GM23338 (cell line): ENCODE measurements at regions not wholly inside any gene's neighbourhood (a gene's known extent, or its start where the extent isn't known, plus 50 kb on each side); places are given as distances from the start of the nearest gene placed in this dataset.

Source experiments
- ATAC-seq: fragments of 200-7000 bp; cut with Tn5 transposase; 3 replicates; pipeline ENCODE4 v1.9.1; 2020
- DNase-seq: peaks from one replicate; pipeline ENCODE4 v3.0.0-alpha.2; 2015; ENCODE audit warnings: low spot score
- H2AFZ ChIP-seq: fragments of 200-600 bp; sonication (generic); 2 replicates; pipeline ENCODE4 v1.8.0; 2016; ENCODE audit warnings: antibody characterized with exemption, mild to moderate bottlenecking, moderate library complexity
- H3F3A ChIP-seq: fragments of 200-600 bp; sonication (generic); replicated peaks from 2 replicates; pipeline ENCODE4 v1.8.0; 2017; ENCODE audit warnings: antibody characterized with exemption, mixed run types, low read depth
- H3K27ac ChIP-seq: fragments of 200-600 bp; sonication (generic); 2 replicates; pipeline ENCODE4 v1.6.1; 2016; ENCODE audit warnings: low read depth
- H3K27me3 ChIP-seq: fragments of 200-600 bp; sonication (generic); 2 replicates; pipeline ENCODE4 v1.8.0; 2016; ENCODE audit warnings: mild to moderate bottlenecking, mixed run types, moderate library complexity; ENCODE audit not compliant: insufficient read depth
- H3K36me3 ChIP-seq: fragments of 200-600 bp; sonication (generic); 2 replicates; pipeline ENCODE4 v1.8.0; 2016; ENCODE audit warnings: mild to moderate bottlenecking; ENCODE audit not compliant: insufficient read depth
- H3K4me1 ChIP-seq: fragments of 200-600 bp; sonication (generic); 2 replicates; pipeline ENCODE4 v1.8.0; 2016; ENCODE audit warnings: mild to moderate bottlenecking, moderate library complexity; ENCODE audit not compliant: insufficient read depth
- H3K4me2 ChIP-seq: fragments of 200-600 bp; sonication (generic); 2 replicates; pipeline ENCODE4 v1.7.1; 2017; ENCODE audit warnings: mixed run types
- H3K4me3 ChIP-seq: fragments of 200-600 bp; sonication (generic); 2 replicates; pipeline ENCODE4 v1.6.1; 2016; ENCODE audit warnings: mixed run types
- H3K79me2 ChIP-seq: fragments of 200-600 bp; sonication (generic); replicated peaks from 2 replicates; pipeline ENCODE4 v1.8.0; 2017; ENCODE audit warnings: mild to moderate bottlenecking; ENCODE audit not compliant: insufficient read depth
- H3K9me2 ChIP-seq: fragments of 200-600 bp; sonication (generic); 2 replicates; pipeline ENCODE4 v1.8.0; 2017; ENCODE audit not compliant: insufficient read depth
- H4K20me1 ChIP-seq: fragments of 200-600 bp; sonication (generic); replicated peaks from 2 replicates; pipeline ENCODE4 v1.8.0; 2017; ENCODE audit warnings: mild to moderate bottlenecking; ENCODE audit not compliant: insufficient read depth
- H3K27ac Mint-ChIP-seq: 2 replicates; pipeline ENCODE4 v1.8.0; 2020; ENCODE audit warnings: inconsistent platforms, mild to moderate bottlenecking, moderate library complexity, mixed read lengths
- H3K27me3 Mint-ChIP-seq: 3 replicates; pipeline ENCODE4 v1.8.0; 2022; ENCODE audit warnings: low read depth, mild to moderate bottlenecking, moderate library complexity, mixed read lengths, inconsistent platforms; ENCODE audit not compliant: insufficient read depth, poor library complexity
- H3K36me3 Mint-ChIP-seq: 3 replicates; pipeline ENCODE4 v1.8.0; 2021; ENCODE audit warnings: low read depth, mild to moderate bottlenecking, inconsistent platforms, moderate library complexity, mixed read lengths
- H3K4me1 Mint-ChIP-seq: 3 replicates; pipeline ENCODE4 v1.8.0; 2020; ENCODE audit warnings: mild to moderate bottlenecking, inconsistent platforms, mixed read lengths
- H3K4me3 Mint-ChIP-seq: 3 replicates; pipeline ENCODE4 v1.8.0; 2021; ENCODE audit warnings: moderate library complexity, mild to moderate bottlenecking, inconsistent platforms, mixed read lengths
- H3K9me3 Mint-ChIP-seq: 3 replicates; pipeline ENCODE4 v1.8.0; 2020; ENCODE audit warnings: moderate library complexity, mild to moderate bottlenecking, inconsistent platforms, mixed read lengths
- EZH2 ChIP-seq: fragments of 200-600 bp; sonication (generic); IDR thresholded peaks from one replicate; pipeline ENCODE4 v1.8.0; 2017; ENCODE audit warnings: antibody characterized with exemption, mild to moderate bottlenecking, low read depth; ENCODE audit not compliant: unreplicated experiment
- POLR2AphosphoS5 ChIP-seq: IDR thresholded peaks from 2 replicates; pipeline ENCODE4 v1.6.1; 2016; ENCODE audit warnings: antibody characterized with exemption, low read depth
- STAT1 ChIP-seq: IDR thresholded peaks from one replicate; pipeline ENCODE4 v1.6.1; 2016; ENCODE audit warnings: antibody characterized with exemption; ENCODE audit not compliant: unreplicated experiment
- TF ChIP-seq, protein P1 (sequence below): fragments of 250-450 bp; sonication (Bioruptor Pico); IDR thresholded peaks from 2 replicates; pipeline ENCODE4 v1.5.0; 2020; ENCODE audit warnings: mild to moderate bottlenecking, moderate library complexity
- TF ChIP-seq, protein P2 (sequence below), 2 experiments: fragments of 200-600 bp in 1 of 2; sonication (generic) in 1 of 2; conservative IDR thresholded peaks; 2 replicates each; pipeline versions ENCODE4 v1.5.1 to v1.6.1; 2016 to 2017; ENCODE audit warnings: antibody characterized with exemption in 2 of 2, low read depth in 2 of 2, mild to moderate bottlenecking in 2 of 2, moderate library complexity in 1 of 2
- TF ChIP-seq, protein P3 (sequence below): IDR thresholded peaks from 2 replicates; pipeline ENCODE4 v1.6.1; 2016; ENCODE audit warnings: antibody characterized with exemption

DNA sequence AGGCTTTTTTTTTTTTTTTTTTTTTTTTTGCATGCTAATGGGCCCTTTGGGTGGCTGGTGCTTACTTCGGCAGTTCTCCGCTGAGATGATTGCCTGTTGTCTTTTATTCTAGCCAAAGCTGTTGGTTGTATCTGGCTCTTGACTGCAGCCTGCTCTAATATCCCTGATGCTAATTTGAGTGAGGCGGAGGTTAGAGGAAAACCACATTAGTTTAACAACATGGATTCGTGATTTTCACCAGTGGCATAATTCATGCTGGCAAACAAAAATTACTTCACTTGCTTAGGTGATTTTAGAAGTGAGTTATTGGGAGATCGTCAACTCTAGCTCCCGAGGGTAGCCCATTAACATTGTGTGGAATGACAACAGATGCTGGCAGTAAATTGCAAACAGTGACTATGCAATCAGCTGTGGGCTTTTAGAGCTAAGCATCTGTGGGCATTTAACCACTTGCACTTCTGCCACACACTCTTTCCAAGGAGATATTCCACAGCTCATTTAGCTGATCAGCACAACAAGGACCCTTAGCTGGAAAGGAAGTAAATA is 97.6 kb upstream of the ZDHHC17 start (continued):
- TF ChIP-seq, protein P1, sequence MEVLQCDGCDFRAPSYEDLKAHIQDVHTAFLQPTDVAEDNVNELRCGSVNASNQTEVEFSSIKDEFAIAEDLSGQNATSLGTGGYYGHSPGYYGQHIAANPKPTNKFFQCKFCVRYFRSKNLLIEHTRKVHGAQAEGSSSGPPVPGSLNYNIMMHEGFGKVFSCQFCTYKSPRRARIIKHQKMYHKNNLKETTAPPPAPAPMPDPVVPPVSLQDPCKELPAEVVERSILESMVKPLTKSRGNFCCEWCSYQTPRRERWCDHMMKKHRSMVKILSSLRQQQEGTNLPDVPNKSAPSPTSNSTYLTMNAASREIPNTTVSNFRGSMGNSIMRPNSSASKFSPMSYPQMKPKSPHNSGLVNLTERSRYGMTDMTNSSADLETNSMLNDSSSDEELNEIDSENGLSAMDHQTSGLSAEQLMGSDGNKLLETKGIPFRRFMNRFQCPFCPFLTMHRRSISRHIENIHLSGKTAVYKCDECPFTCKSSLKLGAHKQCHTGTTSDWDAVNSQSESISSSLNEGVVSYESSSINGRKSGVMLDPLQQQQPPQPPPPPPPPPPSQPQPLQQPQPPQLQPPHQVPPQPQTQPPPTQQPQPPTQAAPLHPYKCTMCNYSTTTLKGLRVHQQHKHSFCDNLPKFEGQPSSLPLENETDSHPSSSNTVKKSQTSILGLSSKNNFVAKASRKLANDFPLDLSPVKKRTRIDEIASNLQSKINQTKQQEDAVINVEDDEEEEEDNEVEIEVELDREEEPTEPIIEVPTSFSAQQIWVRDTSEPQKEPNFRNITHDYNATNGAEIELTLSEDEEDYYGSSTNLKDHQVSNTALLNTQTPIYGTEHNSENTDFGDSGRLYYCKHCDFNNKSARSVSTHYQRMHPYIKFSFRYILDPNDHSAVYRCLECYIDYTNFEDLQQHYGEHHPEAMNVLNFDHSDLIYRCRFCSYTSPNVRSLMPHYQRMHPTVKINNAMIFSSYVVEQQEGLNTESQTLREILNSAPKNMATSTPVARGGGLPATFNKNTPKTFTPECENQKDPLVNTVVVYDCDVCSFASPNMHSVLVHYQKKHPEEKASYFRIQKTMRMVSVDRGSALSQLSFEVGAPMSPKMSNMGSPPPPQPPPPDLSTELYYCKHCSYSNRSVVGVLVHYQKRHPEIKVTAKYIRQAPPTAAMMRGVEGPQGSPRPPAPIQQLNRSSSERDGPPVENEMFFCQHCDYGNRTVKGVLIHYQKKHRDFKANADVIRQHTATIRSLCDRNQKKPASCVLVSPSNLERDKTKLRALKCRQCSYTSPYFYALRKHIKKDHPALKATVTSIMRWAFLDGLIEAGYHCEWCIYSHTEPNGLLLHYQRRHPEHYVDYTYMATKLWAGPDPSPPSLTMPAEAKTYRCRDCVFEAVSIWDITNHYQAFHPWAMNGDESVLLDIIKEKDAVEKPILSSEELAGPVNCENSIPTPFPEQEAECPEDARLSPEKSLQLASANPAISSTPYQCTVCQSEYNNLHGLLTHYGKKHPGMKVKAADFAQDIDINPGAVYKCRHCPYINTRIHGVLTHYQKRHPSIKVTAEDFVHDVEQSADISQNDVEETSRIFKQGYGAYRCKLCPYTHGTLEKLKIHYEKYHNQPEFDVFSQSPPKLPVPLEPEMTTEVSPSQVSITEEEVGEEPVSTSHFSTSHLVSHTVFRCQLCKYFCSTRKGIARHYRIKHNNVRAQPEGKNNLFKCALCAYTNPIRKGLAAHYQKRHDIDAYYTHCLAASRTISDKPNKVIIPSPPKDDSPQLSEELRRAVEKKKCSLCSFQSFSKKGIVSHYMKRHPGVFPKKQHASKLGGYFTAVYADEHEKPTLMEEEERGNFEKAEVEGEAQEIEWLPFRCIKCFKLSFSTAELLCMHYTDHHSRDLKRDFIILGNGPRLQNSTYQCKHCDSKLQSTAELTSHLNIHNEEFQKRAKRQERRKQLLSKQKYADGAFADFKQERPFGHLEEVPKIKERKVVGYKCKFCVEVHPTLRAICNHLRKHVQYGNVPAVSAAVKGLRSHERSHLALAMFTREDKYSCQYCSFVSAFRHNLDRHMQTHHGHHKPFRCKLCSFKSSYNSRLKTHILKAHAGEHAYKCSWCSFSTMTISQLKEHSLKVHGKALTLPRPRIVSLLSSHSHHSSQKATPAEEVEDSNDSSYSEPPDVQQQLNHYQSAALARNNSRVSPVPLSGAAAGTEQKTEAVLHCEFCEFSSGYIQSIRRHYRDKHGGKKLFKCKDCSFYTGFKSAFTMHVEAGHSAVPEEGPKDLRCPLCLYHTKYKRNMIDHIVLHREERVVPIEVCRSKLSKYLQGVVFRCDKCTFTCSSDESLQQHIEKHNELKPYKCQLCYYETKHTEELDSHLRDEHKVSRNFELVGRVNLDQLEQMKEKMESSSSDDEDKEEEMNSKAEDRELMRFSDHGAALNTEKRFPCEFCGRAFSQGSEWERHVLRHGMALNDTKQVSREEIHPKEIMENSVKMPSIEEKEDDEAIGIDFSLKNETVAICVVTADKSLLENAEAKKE (CRISPR knock-in tag), result no peak
- TF ChIP-seq, protein P2, sequence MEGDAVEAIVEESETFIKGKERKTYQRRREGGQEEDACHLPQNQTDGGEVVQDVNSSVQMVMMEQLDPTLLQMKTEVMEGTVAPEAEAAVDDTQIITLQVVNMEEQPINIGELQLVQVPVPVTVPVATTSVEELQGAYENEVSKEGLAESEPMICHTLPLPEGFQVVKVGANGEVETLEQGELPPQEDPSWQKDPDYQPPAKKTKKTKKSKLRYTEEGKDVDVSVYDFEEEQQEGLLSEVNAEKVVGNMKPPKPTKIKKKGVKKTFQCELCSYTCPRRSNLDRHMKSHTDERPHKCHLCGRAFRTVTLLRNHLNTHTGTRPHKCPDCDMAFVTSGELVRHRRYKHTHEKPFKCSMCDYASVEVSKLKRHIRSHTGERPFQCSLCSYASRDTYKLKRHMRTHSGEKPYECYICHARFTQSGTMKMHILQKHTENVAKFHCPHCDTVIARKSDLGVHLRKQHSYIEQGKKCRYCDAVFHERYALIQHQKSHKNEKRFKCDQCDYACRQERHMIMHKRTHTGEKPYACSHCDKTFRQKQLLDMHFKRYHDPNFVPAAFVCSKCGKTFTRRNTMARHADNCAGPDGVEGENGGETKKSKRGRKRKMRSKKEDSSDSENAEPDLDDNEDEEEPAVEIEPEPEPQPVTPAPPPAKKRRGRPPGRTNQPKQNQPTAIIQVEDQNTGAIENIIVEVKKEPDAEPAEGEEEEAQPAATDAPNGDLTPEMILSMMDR (conservative IDR thresholded peaks at IDR 0.05; ENCODE audit: low read depth in 2 of 2), result no peak
- no peak for TF ChIP-seq STAT1

DNA sequence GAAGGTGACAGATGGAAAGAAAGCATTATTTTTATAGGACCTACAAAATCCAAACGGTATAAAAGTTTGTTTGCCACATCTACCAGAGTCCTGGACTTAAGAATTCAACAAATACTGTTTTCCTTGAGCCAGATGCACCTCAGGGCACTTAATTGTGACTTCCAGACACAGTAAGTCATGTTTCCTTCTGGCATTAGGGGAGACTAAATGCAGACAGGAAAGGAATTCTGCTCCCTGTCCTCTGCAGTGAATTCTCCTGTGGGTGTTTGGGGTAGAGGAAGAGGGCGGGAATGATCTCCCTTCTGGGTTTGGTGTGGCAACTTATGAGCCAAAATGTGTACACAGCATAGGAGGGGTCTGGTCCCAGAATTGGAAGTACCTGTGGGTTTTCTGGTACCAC is 93.9 kb upstream of the ZDHHC17 start:
- DNase-seq (no peak), ATAC-seq (no peak)
- H3K4me1 Mint-ChIP-seq, result peaks cover 28% of the 10 kb centered on the region
- no peak overlapping the region for H3K4me3 ChIP-seq
- peaks cover 24% of the 10 kb centered on the region for H3K4me1 ChIP-seq
- no peak overlapping the region for H3K27ac Mint-ChIP-seq
- H4K20me1 ChIP-seq, result no peaks in the 10 kb centered on the region
- H3K27ac ChIP-seq, result no peak overlapping the region
- no peaks in the 10 kb centered on the region for H3F3A ChIP-seq
- H3K9me3 Mint-ChIP-seq, result no peaks in the 10 kb centered on the region
- no peak overlapping the region for H3K4me3 Mint-ChIP-seq
- H3K27me3 Mint-ChIP-seq, result peaks cover 5% of the 10 kb centered on the region
- no peaks in the 10 kb centered on the region; the same call in 2 of the 3 replicates for H3K36me3 Mint-ChIP-seq
- H3K36me3 ChIP-seq, result no peaks in the 10 kb centered on the region
- H3K4me2 ChIP-seq, result no peak overlapping the region
- no peaks in the 10 kb centered on the region for H3K79me2 ChIP-seq
- no peaks in the 10 kb centered on the region for H3K27me3 ChIP-seq
- peak overlapping the region; percentile 49; the same call in 1 of the 2 replicates for H2AFZ ChIP-seq
- no peaks in the 10 kb centered on the region for H3K9me2 ChIP-seq
- TF ChIP-seq, protein P3, sequence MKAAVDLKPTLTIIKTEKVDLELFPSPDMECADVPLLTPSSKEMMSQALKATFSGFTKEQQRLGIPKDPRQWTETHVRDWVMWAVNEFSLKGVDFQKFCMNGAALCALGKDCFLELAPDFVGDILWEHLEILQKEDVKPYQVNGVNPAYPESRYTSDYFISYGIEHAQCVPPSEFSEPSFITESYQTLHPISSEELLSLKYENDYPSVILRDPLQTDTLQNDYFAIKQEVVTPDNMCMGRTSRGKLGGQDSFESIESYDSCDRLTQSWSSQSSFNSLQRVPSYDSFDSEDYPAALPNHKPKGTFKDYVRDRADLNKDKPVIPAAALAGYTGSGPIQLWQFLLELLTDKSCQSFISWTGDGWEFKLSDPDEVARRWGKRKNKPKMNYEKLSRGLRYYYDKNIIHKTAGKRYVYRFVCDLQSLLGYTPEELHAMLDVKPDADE, result no peak
- TF ChIP-seq EZH2, result no peak
- TF ChIP-seq POLR2AphosphoS5, result no peak
- TF ChIP-seq, protein P1 (CRISPR knock-in tag), result no peak
